ENCODE measurements at regions not wholly inside any gene's neighbourhood (a gene's known extent, or its start where the extent isn't known, plus 50 kb on each side); places are given as distances from the start of the nearest gene placed in this dataset.
"Not testable (repeated sequence)": the region's sequence is repeated elsewhere in the genome, so short reads cannot be mapped to it uniquely, and the experiment has no call there.

GRCh38 chr20:30824666-30825065, 432.8 kb upstream of the DEFB115 start:
- POLR2A ChIA-PET (ENCODE audit: unreplicated experiment); H3K9ac ChIP-seq (ENCODE audit: low read depth, low read length); H3K36me3 ChIP-seq (ENCODE audit: control insufficient read depth, insufficient read depth, low read length); H3K4me3 ChIP-seq (ENCODE audit: insufficient read depth, low read depth, low read length); H2BK120ac ChIP-seq (ENCODE audit: low read depth, low read length); CTCF ChIA-PET; H2AK5ac ChIP-seq (ENCODE audit: low read depth, low read length); H3K23ac ChIP-seq (ENCODE audit: low read depth, low read length); H2AK9ac ChIP-seq (replicated peaks; ENCODE audit: low read depth, low read length, poor library complexity); H4K8ac ChIP-seq (ENCODE audit: low read depth in 2 of 2, low read length in 2 of 2); H3K4me2 ChIP-seq (ENCODE audit: low read depth, low read length); in situ Hi-C loops (cut with MboI; ENCODE audit: low sequenced_read_pairs); BruUV-seq (replicated peaks); H3K56ac ChIP-seq (ENCODE audit: extremely low read depth, insufficient read depth, low read length); H3K14ac ChIP-seq (replicated peaks; ENCODE audit: low read depth, low read length); DNase-seq; H3K18ac ChIP-seq (ENCODE audit: low read depth, low read length); H3K9me3 ChIP-seq (ENCODE audit: control insufficient read depth, insufficient read depth, low read length); H3K27me3 ChIP-seq (ENCODE audit: control insufficient read depth, insufficient read depth, low read length); H2BK15ac ChIP-seq (ENCODE audit: low read depth, low read length); H3K9me1 ChIP-seq (ENCODE audit: insufficient read depth, low read length); H4K20me1 ChIP-seq (ENCODE audit: insufficient read depth, low read length); H2BK5ac ChIP-seq (ENCODE audit: low read depth, low read length, poor library complexity, severe bottlenecking); intact Hi-C loops (cut with micrococcal nuclease); H3K79me1 ChIP-seq (ENCODE audit: low read depth in 1 of 2, low read length in 2 of 2); H3K27ac ChIP-seq (ENCODE audit: insufficient read depth, low read length); H2AFZ ChIP-seq (replicated peaks; ENCODE audit: low read length, poor library complexity); H3K4me1 ChIP-seq (ENCODE audit: control insufficient read depth, insufficient read depth, low read length); H2BK20ac ChIP-seq (ENCODE audit: low read depth, low read length); ATAC-seq (ENCODE audit: low read depth); dilution Hi-C loops (cut with HindIII; ENCODE audit: low sequenced_read_pairs, unreplicated experiment); H4K91ac ChIP-seq (ENCODE audit: insufficient read depth, low read depth, low read length); H4K5ac ChIP-seq (ENCODE audit: low read depth, low read length); H3K4ac ChIP-seq (ENCODE audit: low read depth, low read length): not testable (repeated sequence)
- WGBS, 2 experiments (ENCODE audit: extremely low coverage in 2 of 2, insufficient read length in 1 of 2): 53% methylated on average over 3 of the region's 7 CpGs; no CpG with 5 or more reads in 1 of the 2 experiments

- H3K56ac ChIP-seq (ENCODE audit: extremely low read depth, insufficient read depth, low read length); H3K4me3 ChIP-seq (ENCODE audit: insufficient read depth, low read depth, low read length); H3K23ac ChIP-seq (ENCODE audit: low read depth, low read length); H2AK5ac ChIP-seq (ENCODE audit: low read depth, low read length); H2AK9ac ChIP-seq (replicated peaks; ENCODE audit: low read depth, low read length, poor library complexity); ATAC-seq (ENCODE audit: low read depth); H4K20me1 ChIP-seq (ENCODE audit: insufficient read depth, low read length); POLR2A ChIA-PET (ENCODE audit: unreplicated experiment); H4K8ac ChIP-seq (ENCODE audit: low read depth in 2 of 2, low read length in 2 of 2); H3K14ac ChIP-seq (replicated peaks; ENCODE audit: low read depth, low read length); H3K27ac ChIP-seq (ENCODE audit: insufficient read depth, low read length); CTCF ChIA-PET; intact Hi-C loops (cut with micrococcal nuclease); H2BK120ac ChIP-seq (ENCODE audit: low read depth, low read length); in situ Hi-C loops (cut with MboI; ENCODE audit: low sequenced_read_pairs); H4K5ac ChIP-seq (ENCODE audit: low read depth, low read length); H3K27me3 ChIP-seq (ENCODE audit: control insufficient read depth, insufficient read depth, low read length); H2BK15ac ChIP-seq (ENCODE audit: low read depth, low read length); H4K91ac ChIP-seq (ENCODE audit: insufficient read depth, low read depth, low read length); H3K18ac ChIP-seq (ENCODE audit: low read depth, low read length); H3K9ac ChIP-seq (ENCODE audit: low read depth, low read length); H3K9me3 ChIP-seq (ENCODE audit: control insufficient read depth, insufficient read depth, low read length); H3K4me2 ChIP-seq (ENCODE audit: low read depth, low read length); H3K4ac ChIP-seq (ENCODE audit: low read depth, low read length); dilution Hi-C loops (cut with HindIII; ENCODE audit: low sequenced_read_pairs, unreplicated experiment); H3K79me1 ChIP-seq (ENCODE audit: low read depth in 1 of 2, low read length in 2 of 2); H2AFZ ChIP-seq (replicated peaks; ENCODE audit: low read length, poor library complexity); BruUV-seq (replicated peaks); H3K4me1 ChIP-seq (ENCODE audit: control insufficient read depth, insufficient read depth, low read length); H2BK20ac ChIP-seq (ENCODE audit: low read depth, low read length); H2BK5ac ChIP-seq (ENCODE audit: low read depth, low read length, poor library complexity, severe bottlenecking); H3K36me3 ChIP-seq (ENCODE audit: control insufficient read depth, insufficient read depth, low read length); H3K9me1 ChIP-seq (ENCODE audit: insufficient read depth, low read length); DNase-seq: not testable (repeated sequence)
- no CpG with 5 or more reads among the region's 5 CpGs for WGBS, 2 experiments (ENCODE audit: extremely low coverage in 2 of 2, insufficient read length in 1 of 2)
Observed at GRCh38 chr20:30845923-30846322, 411.5 kb upstream of the DEFB115 start.

Measured in IMR-90 (cell line).